ENCODE measurements at regions not wholly inside any gene's neighbourhood (a gene's known extent, or its start where the extent isn't known, plus 50 kb on each side); places are given as distances from the start of the nearest gene placed in this dataset.
A peak's percentile ranks its signal among the peaks of the same experiment; 100 is the strongest.
"Not testable (repeated sequence)": the region's sequence is repeated elsewhere in the genome, so short reads cannot be mapped to it uniquely, and the experiment has no call there.

DNA sequence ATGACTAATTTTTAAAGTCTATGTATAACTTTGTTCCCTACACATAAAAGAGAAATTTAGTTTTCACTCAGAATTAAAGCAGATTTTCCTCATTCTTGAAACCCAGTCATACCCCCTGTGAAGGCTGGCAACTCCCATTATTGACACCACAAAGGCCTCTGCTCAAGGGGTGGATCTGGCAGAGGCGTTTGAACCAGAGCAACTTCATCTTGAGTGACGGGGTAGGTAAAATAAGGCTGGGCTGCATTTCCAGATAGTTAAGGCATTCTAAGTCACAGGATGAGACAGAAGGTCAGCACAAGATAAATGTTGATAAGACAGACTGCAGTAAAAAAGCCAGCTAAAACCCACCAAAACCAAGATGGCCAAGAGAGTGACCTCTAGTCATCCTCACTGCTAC is 177.2 kb upstream of the OR13F1 start:
- DNase-seq (ENCODE audit: low read depth), result no peak

DNA sequence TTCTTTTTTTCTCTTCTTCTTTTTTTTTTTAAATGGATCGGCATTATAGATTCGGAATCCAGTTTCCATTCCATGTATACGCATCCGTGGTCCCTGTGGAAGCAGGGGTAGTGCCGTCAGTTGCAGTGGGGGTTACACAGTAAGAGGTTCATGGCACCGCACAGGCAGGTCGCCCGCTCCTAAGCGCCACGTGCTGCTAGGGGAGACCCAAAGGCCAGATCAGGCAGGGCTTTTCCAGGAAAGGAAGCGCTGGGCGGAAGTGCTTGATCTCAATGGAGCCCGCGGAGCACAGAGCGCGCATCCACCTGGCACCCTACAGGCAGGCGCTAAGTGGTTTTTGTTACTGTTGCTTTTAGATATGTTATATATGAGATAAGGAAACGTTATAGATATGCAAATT is 174.8 kb upstream of the OR13F1 start:
- no peak for DNase-seq (ENCODE audit: low read depth)

DNA sequence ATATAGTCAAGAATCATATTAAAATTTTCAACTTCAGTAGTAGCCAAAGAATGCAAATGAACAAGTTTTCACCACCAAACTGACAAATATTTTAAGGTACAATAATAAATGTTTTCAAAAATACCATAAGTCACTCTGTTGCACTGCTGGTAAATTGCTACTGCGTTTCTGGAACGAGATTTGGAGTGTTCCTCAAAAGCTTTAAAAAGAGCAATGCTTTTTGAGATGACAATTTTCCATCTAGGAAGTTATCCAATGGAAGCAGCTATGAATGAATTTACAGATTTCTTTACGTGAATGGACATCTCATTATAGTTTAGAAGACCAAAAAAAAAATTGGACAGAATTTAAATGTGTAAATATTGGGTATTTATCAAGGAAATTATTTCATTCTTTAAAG is 173.2 kb upstream of the OR13F1 start:
- no peak for DNase-seq (ENCODE audit: low read depth)

DNA sequence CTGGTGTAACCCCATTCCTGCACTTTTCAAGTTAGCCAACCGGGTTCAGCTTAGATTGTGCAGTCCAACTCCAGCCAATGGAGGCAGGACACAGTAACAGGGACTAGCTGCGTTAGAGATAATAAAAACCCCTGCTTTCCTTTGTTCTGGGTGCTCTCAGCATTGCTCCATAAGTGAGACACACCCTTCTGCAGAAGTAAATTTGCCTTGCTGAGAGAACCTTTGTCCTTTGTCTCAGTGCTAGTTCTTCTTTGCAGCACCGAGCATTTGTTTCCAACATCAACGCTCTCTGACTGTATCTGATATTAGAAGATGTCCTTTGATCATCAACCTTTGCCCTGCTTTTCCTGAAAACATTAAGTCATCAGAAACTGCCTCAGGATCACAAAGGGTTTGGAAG is 169.5 kb upstream of the OR13F1 start:
- no peak for DNase-seq (ENCODE audit: low read depth)

DNA sequence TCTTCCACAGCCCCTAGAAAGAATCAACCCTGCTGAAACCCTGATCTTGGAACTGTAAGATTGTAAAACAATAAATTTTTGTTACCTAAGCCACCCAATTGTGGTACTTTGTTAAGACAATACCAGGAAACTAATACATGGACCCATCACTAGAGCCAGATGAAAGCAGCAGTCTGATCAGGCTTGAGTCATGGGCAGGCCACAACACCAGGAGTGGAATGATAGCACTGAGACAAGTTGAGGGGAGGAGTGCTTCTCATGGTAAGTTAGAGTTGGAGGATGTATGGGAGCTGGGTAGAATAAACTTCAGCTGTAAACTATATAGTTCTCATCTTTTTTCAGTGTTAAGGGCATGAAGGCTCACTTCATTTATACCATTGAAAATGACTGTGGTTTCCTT is 164.4 kb upstream of the OR13F1 start:
- no peak for DNase-seq (ENCODE audit: low read depth)

DNA sequence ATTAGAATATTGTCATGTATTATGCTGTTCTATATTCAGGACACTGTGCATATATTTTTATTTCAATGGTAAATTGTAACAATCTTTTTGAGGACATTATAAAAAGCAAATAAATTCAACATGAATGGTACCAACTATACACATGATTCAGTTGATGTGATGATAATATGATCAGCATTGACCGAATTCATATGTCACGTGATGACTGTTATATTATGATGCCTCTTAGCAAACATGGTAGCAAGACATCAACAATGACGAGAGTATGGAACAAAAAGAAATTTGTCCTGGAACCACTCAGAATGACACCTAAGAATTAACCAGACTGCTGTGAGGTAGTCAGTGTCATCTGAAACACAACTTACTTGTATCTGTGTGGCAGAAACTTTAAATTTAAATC is 161.5 kb upstream of the OR13F1 start:
- no peak for DNase-seq (ENCODE audit: low read depth)

DNA sequence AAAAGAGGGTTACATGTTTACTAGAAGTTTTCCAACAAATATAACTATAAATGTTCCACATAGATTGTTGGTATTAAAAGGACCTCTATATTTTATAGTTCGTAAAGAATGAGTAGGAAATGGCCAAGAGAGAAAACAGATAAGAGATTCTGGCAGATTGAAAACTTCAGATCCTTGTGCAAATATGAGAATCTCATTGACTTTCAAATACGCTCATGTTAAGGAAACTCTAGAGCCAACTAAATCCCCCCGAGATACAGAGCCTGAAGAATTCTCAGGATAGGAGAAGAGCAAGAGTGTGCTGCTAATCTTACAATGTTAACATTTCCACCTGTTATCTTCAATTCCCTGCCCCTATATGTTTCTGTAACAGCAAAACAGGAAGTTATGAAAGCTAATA is 159.0 kb upstream of the OR13F1 start:
- DNase-seq (ENCODE audit: low read depth), result no peak

DNA sequence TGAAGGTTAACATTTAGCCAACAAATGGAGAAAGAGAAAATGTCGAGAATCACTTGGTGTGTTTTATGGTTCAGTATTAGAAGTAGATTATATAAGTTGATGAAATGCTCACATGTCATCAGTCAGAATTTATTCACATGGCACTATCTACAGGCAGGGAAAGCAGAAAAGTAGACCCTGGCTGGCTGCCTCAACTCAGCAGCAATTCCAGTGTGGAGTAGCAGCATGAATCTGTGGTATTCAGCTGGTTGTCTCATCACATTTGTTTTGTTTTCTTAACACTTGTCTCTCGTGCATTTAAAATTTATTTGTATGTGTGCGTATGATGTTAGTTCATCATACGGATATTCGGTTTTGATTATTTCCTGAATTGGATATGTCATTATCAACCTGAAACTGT is 153.5 kb upstream of the OR13F1 start:
- no peak for DNase-seq (ENCODE audit: low read depth)

DNA sequence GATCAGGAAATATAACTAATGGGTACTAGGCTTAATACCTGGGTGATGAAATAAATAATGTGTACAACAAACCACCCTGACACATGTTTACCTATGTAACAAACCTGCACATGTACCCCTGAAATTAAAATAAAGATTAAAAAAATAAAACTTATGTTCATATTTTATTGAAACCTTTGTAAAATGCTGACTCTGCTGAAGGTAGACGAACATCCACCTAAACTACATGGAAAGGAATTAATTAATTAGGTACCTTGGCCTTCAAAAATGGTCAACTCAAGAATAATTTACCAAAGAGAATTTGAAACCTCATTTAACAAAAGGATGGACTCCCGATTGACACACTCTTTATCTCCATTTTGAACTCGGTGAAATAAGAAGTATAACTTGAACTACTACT is 152.3 kb upstream of the OR13F1 start:
- no peak for DNase-seq (ENCODE audit: low read depth)

DNA sequence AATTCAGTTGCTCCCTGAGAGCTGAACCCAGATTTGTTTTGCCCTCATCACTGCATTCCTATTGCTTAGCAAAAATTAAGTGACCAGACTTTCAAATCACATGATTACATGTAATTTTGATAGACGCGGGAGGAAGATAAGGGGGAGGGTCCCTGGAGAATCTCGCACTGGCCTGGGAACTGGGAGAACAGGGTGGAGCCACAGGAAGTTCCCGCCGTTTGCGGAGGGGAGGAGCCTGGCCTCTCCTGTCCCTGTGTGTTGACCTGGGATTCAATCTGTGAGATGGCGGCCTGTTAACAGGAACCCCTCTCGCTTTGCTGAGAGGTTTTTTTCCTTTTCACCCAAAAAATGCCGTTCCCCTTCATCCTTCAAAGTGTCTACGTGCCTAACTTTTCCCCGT is 142.9 kb upstream of the OR13F1 start:
- DNase-seq (ENCODE audit: low read depth), result no peak

DNA sequence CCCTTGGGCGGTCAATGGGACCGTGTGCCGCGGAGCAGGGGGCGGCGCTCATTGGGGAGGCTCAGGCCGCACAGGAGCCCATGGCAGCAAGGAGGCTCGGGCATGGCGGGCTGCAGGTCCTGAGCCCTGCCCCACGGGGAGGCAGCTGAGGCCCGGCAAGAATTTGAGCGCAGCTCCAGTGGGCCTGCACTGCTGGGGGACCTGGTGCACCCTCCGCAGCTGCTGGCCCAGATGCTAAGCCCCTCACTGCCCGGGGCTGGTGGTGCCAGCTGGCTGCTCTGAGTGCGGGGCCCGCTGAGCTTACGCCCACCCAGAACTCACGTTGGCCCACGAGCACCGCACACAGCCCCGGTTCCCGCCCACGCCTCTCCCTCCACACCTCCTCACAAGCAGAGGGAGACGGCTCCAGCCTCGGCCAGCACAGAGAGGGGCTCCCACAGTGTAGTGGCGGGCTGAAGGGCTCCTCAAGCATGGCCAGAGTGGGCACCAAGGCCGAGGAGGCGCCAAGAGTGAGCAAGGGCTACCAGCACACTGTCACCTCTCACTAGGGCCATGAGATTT is 141.1 kb upstream of the OR13F1 start:
- DNase-seq (ENCODE audit: low read depth), result no peak

DNA sequence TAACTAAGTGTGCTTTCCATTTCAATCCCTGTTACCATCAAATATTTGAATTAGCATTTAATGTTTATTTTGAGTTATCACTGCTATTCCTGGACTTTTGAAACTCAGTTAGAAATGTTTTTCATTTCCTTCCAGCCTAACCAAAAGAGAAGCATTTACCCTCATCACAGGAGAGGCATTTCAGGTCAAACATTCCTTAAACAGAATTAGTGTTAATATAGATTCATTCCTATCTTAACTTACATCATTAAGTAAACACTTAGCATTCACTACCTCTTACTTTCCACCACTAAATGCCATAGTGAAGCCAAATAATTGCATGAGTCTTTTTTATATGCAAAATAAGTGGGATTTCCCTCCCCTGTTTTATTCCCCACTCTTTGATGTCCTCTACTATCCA is 136.6 kb upstream of the OR13F1 start:
- no peak for DNase-seq (ENCODE audit: low read depth)

DNA sequence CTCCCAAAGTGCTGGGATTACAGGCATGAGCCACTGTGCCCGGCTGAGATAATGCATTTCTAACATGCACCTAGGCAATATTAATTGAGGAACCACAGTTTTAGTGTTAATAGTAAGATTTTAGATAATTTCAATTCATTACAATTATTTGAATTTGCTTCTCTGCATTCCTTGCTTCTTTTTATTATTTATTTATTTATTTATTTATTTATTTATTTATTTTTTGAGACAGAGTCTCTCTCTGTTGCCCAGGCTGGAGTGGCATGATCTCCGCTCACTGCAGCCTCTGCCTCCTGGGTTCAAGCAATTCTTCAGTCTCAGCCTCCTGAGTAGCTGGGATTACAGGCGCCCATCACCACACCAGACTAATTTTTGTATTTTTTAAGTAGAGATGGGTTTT is 135.7 kb upstream of the OR13F1 start:
- not testable (repeated sequence) for DNase-seq (ENCODE audit: low read depth)

DNA sequence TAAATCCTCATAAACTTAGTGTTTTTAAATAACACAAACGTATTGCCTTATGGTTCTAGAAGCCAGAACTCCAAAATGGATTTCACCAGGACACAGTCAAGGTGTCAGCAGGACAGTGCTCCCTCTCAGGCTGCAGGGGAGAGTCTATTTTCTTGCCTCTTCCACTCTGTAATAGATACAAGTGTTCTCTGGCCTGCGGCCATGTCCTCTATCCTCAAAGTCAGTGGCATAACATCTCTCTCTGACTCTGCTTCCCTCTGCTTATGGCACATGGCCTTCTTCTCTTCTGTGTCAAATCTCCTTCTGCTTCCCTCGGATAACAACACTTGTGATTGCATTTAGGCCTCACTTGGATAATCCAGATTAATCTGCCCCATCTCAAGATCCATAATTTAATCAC is 129.4 kb upstream of the OR13F1 start:
- no peak for DNase-seq (ENCODE audit: low read depth)

DNA sequence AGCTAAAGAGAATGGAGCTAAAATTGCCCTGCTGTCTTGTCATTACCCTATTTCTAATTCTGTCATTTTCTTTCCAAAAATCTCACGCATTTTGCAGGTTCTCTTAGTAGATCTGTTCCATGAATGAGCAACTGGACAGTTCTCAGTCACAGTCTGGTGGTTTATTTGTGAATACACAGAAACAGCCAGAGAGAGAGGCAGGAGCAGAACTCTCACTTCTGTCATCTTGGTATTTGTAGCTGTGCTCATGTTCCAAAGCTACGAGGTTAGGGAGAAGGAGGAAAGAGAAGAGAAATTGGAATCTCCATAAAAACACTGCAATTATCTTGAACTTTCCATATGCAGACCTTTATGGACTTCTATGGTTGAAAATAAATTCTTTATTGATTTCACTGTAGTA is 118.0 kb upstream of the OR13F1 start:
- no peak for DNase-seq (ENCODE audit: low read depth)

DNA sequence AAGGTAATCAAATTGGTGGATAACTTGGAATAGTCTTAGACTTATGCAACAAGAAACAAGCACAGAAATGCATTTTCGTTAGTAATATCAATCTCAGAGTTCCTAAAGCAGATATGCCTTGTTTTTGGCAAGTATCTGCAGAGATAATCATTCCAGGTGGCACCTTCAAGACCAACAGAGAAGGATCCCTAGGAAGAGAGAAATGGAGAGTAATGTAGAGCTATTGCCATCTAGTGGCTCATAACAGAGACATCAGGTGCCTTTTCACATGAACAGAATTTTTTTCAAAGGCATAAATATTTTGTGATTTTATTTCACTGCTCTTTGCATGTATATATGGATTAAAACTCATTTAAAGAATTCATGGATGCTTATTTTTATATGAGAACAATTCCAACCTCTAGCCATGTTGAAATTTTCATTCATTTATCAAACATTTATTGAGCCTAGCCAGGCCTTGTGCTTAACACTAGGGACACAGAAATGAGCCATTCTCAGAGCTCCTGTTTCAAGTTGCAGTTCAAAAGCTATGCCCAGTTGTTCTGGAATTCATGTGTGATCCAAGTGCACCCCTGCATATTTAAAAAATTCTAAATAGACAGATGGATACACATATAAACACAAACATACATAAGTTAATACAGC is 117.5 kb upstream of the OR13F1 start:
- DNase-seq (ENCODE audit: low read depth), result peak; percentile 32

DNA sequence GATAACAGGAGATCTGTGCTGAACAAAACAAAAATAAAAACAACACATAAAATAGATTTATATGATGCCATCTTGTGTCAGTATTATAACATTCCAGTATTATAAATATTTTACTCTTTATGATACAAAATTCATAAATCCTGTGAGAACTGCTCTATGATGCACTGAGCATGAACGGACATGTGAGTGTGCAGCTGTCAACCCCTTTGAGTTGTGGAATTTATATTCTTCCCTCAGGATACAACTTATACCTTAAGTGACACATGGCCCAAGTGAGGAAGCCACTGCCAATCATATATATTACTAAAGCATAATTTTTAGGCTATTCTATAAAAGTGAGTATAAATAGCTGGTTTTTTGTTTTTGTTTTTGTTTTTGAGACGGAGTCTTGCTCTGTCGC is 116.0 kb upstream of the OR13F1 start:
- DNase-seq (ENCODE audit: low read depth), result no peak

DNA sequence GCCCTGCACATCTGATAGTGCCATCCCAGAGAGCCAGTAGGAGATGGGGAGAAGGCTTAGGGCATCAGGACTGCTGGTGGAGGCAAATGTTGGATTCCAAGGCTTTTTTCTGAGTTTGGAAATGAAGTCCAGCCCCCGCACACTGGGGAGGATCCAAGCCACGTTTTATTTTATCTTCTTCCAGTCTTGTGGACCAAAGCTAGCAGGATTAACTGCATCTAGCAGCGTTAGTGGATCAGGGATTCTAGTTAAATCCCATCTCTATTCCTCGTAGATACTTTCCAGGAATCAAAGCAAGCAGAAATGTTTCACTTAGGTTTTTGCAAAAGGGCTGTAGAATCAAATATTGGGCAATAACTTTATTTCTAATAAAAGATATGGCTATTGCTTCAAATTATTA is 114.7 kb upstream of the OR13F1 start:
- no peak for DNase-seq (ENCODE audit: low read depth)

DNA sequence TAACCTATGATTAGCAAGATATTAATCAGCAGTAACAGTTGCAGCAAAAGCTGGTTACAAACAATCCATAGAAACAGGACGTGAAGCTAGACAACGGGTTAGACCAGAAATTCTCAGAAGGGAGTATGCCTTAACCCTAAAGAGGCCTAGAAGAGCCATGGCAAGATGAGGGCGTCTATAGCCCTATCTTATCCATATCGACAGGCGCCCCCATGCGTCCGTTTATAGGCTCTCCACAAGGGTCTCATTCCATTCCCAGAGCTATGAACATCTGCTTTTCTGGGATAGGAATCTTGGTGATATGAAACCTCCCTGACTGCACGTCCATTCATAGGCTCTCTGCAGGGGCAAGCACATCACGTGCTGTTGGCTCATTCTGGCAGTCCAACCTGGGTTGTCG is 109.2 kb upstream of the OR13F1 start:
- not testable (repeated sequence) for DNase-seq (ENCODE audit: low read depth)

DNA sequence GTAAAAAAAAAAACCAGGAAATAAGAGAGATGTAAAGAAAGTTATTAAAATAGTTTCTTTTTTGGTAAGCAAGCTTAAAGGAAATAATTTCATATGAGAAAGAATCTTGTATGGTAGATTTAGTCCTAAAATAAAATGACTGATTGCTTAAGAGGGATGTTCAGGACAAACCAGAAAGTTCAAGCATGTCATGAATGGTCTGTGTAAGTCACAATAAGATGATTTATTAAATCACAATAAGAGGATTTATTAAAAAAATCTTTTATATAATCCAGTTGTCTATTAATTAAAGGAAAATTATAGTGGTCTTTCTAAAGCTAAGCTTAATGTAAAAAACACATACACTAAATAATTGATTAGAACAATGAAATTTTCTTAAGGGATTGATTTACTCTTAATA is 91.8 kb upstream of the OR13F1 start:
- DNase-seq (ENCODE audit: low read depth), result no peak

DNA sequence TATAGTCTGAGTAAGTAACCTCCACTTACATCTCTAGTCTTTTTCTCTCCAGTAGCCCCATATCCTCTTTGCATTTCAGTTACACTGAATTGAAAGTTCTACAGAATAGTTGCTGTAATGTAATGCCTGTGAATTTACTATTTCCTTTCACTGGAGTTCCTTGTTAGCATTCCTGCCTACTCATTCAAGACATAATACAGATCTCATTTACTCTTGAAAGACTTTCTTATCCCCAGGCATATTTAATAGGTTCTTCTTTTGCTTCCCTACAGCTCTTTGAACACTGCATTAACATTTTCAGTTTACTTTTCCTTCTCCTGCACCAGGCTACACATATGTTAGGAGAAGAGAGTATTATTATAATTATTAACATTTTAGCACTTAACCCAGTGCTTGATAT is 87.6 kb upstream of the OR13F1 start:
- DNase-seq (ENCODE audit: low read depth), result no peak

DNA sequence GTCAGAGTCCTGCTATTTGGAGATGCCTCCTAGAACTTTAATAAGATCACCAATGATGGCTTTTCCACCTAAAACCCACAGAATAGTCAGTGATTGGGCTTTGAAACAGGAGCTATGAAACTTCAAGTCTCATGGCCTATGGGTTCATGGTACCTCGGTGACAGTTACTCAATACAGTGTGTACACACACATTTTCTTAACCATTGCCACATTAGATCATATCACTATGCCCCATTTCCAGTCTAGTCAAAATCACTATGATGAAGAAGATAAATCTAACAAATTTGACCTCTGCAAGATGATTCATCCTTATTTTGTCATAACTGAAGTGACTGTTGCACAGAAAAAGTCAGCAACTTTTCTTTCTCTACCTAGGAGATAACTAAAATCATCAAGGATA is 86.8 kb upstream of the OR13F1 start:
- DNase-seq (ENCODE audit: low read depth), result no peak

DNA sequence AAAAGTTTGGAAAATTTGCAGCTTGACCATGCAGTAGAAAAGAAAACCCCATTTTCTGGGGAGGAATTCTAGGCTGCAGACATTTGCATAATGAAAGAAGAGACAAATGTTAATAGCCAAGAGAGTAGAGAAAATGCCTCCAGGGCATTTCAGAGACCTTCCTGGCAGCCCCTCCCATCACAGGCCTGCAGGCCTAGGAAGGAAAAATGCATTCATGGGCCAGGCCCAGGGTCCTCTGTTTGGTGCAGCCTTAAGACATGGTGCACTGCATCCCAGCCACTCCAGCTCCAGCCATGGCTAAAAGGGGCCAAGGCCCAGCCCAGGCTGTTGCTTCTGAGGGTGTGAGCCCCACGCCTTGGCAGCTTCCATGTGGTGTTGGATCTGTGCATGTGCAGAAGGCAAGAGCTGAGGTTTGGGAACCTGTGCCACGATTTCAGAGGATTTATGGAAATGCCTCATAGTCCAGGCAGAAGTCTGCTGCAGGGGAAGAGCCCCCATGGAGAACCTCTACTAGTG is 75.0 kb upstream of the OR13F1 start:
- no peak for DNase-seq (ENCODE audit: low read depth)

DNA sequence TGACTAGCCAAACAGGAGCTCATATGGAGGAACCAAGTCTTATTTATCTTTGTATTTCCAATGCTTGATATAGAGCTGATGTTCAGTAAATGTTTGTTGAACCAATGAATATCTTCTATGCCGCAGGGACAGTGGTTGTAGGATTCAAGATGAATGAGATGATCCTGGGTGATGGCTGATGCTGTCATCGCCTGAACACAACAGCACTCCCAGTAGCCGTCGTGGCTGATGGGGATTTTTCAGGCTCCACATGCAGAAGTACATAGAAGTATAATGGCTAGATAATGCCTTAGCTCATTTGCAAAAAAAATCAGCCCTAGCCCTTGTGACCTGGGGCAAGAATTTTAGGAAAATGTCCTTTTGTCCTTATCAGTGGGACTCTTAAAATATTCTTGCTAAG is 69.0 kb upstream of the OR13F1 start:
- DNase-seq (ENCODE audit: low read depth), result no peak
